Heart right ventricle (tissue), 16 donors: ENCODE measurements at regions not wholly inside any gene's neighbourhood (a gene's known extent, or its start where the extent isn't known, plus 50 kb on each side); places are given as distances from the start of the nearest gene placed in this dataset.

Experiments used
- ATAC-seq, 8 donors: fragments of 200-7000 bp; cut with Tn5 transposase; one replicate each; pipeline ENCODE4 v1.9.1; 2020; ENCODE audit warnings: mild to moderate bottlenecking in 8 of 8, moderate library complexity in 8 of 8, moderate number of reproducible peaks in 1 of 8
- DNase-seq, 2 donors: peaks; one replicate each; pipeline ENCODE4 v3.0.0-alpha.2; 2020
- H3K27ac ChIP-seq, 10 donors: fragments of 200-600 bp; sonication (generic) in 2 of 10; one replicate each; pipeline versions ENCODE4 v1.5.0 to v1.8.0; 2020 to 2022; ENCODE audit warnings: mild to moderate bottlenecking in 3 of 10
- H3K27me3 ChIP-seq, 7 donors: fragments of 200-600 bp; one replicate each; pipeline ENCODE4 v1.8.0; 2021 to 2022; ENCODE audit warnings: mild to moderate bottlenecking in 2 of 7
- H3K36me3 ChIP-seq, 9 donors: fragments of 200-600 bp; sonication (generic) in 1 of 9; one replicate each; pipeline versions ENCODE4 v1.5.0 to v1.8.0; 2020 to 2022; ENCODE audit warnings: mild to moderate bottlenecking in 2 of 9
- H3K4me1 ChIP-seq, 9 donors: fragments of 200-600 bp; sonication (generic) in 1 of 9; one replicate each; pipeline versions ENCODE4 v1.5.0 to v1.8.0; 2020 to 2022; ENCODE audit warnings: mild to moderate bottlenecking in 4 of 9
- H3K4me3 ChIP-seq, 10 donors: fragments of 200-600 bp; sonication (generic) in 2 of 10; one replicate each; pipeline versions ENCODE4 v1.5.0 to v1.8.0; 2020 to 2022; ENCODE audit warnings: mild to moderate bottlenecking in 7 of 10, moderate library complexity in 2 of 10
- H3K9me3 ChIP-seq, 11 donors: fragments of 200-600 bp in 10 of 11; sonication (generic) in 2 of 11; one replicate each; pipeline versions ENCODE4 v1.5.0 to v1.8.0; 2013 to 2022; ENCODE audit warnings: mild to moderate bottlenecking in 2 of 11, control low read depth in 1 of 11, moderate library complexity in 1 of 11
- CTCF ChIP-seq, 9 donors: fragments of 200-600 bp; sonication (generic) in 2 of 9; IDR thresholded peaks; one replicate each; pipeline versions ENCODE4 v1.5.0 to v1.8.0; 2021 to 2022; ENCODE audit warnings: antibody characterized with exemption in 9 of 9, mild to moderate bottlenecking in 5 of 9, moderate library complexity in 1 of 9
- WGBS, 2 donors: extraction: QIAGEN DNeasy Blood & Tissue Kit; methylation state at CpG; one replicate each; pipeline ENCODE4 v1.1.7; 2013; ENCODE audit warnings: inconsistent platforms in 1 of 2; 5-methylcytosine and 5-hydroxymethylcytosine counted together
- intact Hi-C, 10 donors: fragments of 100-400 bp; cut with DNase I; formaldehyde crosslinking; loops; one replicate each; pipeline versions ENCODE4 v1.11.1 to v1.14.2; 2022
- donor health status: Arrhythmogenic right ventricular cardiomyopathy.
- donor health status: ischemic (EF 13 %, LVEDD 7.1; RV severe dilation, severe dysfunction).
- donor health status: healthy with polysubstance abuse.
- donor health status: DM: no; HTN: yes; CAD: no.
- donor health status: DM: no; HTN: no; CAD: no.
- donor health status: ischemic (EF 25% LVEDD 6.9; RV normal size, moderate dysfunction).
- donor health status: ischemic (EF 25% LVEDD 5.7; RV mildly dilated, moderate dysfunction).
- donor health status: healthy.
- donor health status: DM: yes; HTN: yes; CAD: no.
- donor health status: Ischemic cardiomyopathy.
- donor health status: ischemic (EF 35%, LVEDD 5.7; RV mildly dilated, moderate dysfunction).
- donor health status: nonischemic (EF 11% LVEDD 7.7; RV severe dilation, severe dysfunction).
- donor health status: DM: yes; HTN: yes; CAD: no.
- donor health status: PGD.
- donor health status: ischemic (EF 29% LVEDD 5.4; RV normal size, mild dysfunction).
- donor health status: nonischemic (EF 23%, LVEDD 6.1; RV moderate dilation, normal function).

DNA sequence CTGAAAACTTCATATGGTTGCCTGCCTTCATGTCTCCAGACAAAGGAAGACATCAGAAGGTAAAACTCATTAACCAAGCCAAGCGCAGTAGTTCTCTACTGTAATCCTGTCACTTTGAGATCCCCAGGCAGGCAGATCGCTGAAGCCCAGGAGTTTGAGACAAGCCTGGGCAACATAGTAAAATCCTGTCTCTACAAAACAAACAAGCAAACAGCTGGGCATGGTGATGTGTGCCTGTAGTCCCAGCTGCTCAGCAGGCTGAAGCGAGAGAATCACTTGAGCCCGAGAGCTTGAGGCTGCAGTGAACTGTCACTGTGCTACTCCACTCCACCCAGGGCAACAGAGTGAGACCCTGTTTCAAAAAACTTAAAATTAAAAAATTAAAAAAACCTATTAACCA, 467.4 kb upstream of the SORCS1 start:
- no peak overlapping the region for H3K4me3 ChIP-seq
- intact Hi-C loops: no loop called here
- H3K9me3 ChIP-seq: no peaks in the 10 kb centered on the region
- no peak for TF ChIP-seq CTCF (IDR thresholded peaks at IDR 0.05)
- H3K4me1 ChIP-seq: no peaks in the 10 kb centered on the region
- 65 to 68% methylated on average over 4 of the region's 4 CpGs for WGBS, 2 donors
- DNase-seq (no peak), ATAC-seq (no peak)
- no peak overlapping the region for H3K27ac ChIP-seq
- H3K27me3 ChIP-seq: no peaks in the 10 kb centered on the region
- H3K36me3 ChIP-seq: no peaks in the 10 kb centered on the region

GRCh38 chr10:107626862-107627261, 462.4 kb upstream of the SORCS1 start:
- no peak for DNase-seq
- WGBS, 2 donors: 83 to 84% methylated on average over 3 of the region's 3 CpGs
- Histone ChIP-seq H3K4me1 (no peaks in the 10 kb centered on the region), H3K4me3 (no peak overlapping the region), H3K36me3 (no peaks in the 10 kb centered on the region), H3K27ac (no peak overlapping the region), H3K9me3 (peaks cover 0 to 5% (median 0%) of the 10 kb centered on the region in 11 donors), H3K27me3 (no peaks in the 10 kb centered on the region)
- intact Hi-C loops: no loop called here
- no peak for TF ChIP-seq CTCF (IDR thresholded peaks at IDR 0.05)
- no peak for ATAC-seq

GRCh38 chr10:107623292-107623691, 458.8 kb upstream of the SORCS1 start:
- H3K4me3 ChIP-seq: no peak overlapping the region
- no peak for ATAC-seq
- no peak overlapping the region for H3K27ac ChIP-seq
- no peak for TF ChIP-seq CTCF (IDR thresholded peaks at IDR 0.05)
- no peaks in the 10 kb centered on the region for H3K27me3 ChIP-seq
- peaks cover 0 to 5% (median 0%) of the 10 kb centered on the region in 11 donors for H3K9me3 ChIP-seq
- DNase-seq: no peak
- 84 to 85% methylated on average over 3 of the region's 3 CpGs for WGBS, 2 donors
- no peaks in the 10 kb centered on the region for H3K36me3 ChIP-seq
- intact Hi-C loops: no loop called here
- H3K4me1 ChIP-seq: no peaks in the 10 kb centered on the region

DNA sequence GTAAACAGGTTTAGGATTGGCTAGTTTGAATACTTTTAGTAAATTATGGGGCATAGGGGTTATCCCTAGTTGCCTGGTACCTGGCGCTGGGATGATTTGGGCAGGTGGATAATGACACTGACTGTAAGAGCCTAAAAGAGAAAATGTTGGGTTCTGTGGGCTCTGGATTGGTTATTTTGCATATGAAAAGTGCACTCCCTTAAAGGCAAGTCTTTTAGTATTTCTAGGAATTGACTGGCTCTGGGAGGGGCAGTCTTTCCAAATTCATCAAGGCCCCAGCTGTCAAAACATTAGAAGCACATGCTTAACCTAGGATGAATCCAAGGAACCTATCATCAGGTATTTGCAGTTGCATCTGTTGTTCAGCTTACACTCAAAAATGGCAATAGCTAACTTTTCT, 454.6 kb upstream of the SORCS1 start:
- Histone ChIP-seq H3K4me3 (no peak overlapping the region), H3K27ac (no peak overlapping the region), H3K27me3 (no peaks in the 10 kb centered on the region), H3K36me3 (no peaks in the 10 kb centered on the region), H3K4me1 (peaks cover 0 to 7% (median 0%) of the 10 kb centered on the region in 9 donors), H3K9me3 (no peaks in the 10 kb centered on the region)
- intact Hi-C loops: no loop called here
- DNase-seq (no peak), ATAC-seq (no peak)
- 91 to 93% methylated on average over 1 of the region's 1 CpG for WGBS, 2 donors
- TF ChIP-seq CTCF (IDR thresholded peaks at IDR 0.05): no peak
